ENCODE measurements at regions not wholly inside any gene's neighbourhood (a gene's known extent, or its start where the extent isn't known, plus 50 kb on each side); places are given as distances from the start of the nearest gene placed in this dataset.
A peak's percentile ranks its signal among the peaks of the same experiment; 100 is the strongest.
"Not testable (repeated sequence)": the region's sequence is repeated elsewhere in the genome, so short reads cannot be mapped to it uniquely, and the experiment has no call there.

DNA sequence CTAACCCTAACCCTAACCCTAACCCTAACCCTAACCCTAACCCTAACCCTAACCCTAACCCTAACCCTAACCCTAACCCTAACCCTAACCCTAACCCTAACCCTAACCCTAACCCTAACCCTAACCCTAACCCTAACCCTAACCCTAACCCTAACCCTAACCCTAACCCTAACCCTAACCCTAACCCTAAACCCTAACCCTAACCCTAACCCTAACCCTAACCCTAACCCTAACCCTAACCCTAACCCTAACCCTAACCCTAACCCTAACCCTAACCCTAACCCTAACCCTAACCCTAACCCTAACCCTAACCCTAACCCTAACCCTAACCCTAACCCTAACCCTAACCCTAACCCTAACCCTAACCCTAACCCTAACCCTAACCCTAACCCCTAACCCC lies 80.6 kb upstream of the PLEKHG4B start:
- not testable (repeated sequence) for H3K27ac Mint-ChIP-seq (ENCODE audit: unreplicated experiment); H3K9me3 Mint-ChIP-seq (ENCODE audit: unreplicated experiment); DNase-seq (ENCODE audit: extremely low spot score, unreplicated experiment); H3K4me1 Mint-ChIP-seq (ENCODE audit: unreplicated experiment); H3K36me3 Mint-ChIP-seq (ENCODE audit: unreplicated experiment); H3K4me3 Mint-ChIP-seq (ENCODE audit: unreplicated experiment); H3K27me3 Mint-ChIP-seq (ENCODE audit: unreplicated experiment)

DNA sequence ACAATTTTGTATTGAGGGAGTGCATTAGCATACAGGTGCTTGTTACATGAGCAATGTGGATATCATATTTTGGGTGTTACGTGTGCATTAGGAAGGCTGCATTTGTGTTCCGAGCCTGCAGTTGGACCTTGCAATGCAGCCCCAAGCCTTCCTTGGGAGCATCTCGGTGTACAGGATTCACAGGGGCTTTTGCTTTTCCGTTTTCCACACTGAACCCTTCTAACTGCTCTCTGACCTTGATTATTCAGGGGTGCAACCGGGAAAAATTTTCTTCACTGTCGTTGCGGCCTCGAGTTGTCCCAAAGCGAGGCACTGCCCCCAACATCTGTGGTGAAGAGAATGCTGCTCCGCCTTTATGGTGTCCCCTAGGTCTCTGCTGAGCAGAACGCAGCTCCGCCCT lies 80.1 kb upstream of the PLEKHG4B start:
- Mint-ChIP-seq H3K4me3 (ENCODE audit: unreplicated experiment) (no peak overlapping the region), H3K36me3 (ENCODE audit: unreplicated experiment) (no peaks in the 10 kb centered on the region), H3K9me3 (ENCODE audit: unreplicated experiment) (no peaks in the 10 kb centered on the region), H3K27ac (ENCODE audit: unreplicated experiment) (peak overlapping the region; percentile 69), H3K4me1 (ENCODE audit: unreplicated experiment) (peaks cover 7% of the 10 kb centered on the region), H3K27me3 (ENCODE audit: unreplicated experiment) (peaks cover 9% of the 10 kb centered on the region)
- TF ChIP-seq, protein P1, sequence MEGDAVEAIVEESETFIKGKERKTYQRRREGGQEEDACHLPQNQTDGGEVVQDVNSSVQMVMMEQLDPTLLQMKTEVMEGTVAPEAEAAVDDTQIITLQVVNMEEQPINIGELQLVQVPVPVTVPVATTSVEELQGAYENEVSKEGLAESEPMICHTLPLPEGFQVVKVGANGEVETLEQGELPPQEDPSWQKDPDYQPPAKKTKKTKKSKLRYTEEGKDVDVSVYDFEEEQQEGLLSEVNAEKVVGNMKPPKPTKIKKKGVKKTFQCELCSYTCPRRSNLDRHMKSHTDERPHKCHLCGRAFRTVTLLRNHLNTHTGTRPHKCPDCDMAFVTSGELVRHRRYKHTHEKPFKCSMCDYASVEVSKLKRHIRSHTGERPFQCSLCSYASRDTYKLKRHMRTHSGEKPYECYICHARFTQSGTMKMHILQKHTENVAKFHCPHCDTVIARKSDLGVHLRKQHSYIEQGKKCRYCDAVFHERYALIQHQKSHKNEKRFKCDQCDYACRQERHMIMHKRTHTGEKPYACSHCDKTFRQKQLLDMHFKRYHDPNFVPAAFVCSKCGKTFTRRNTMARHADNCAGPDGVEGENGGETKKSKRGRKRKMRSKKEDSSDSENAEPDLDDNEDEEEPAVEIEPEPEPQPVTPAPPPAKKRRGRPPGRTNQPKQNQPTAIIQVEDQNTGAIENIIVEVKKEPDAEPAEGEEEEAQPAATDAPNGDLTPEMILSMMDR (IDR thresholded peaks at IDR 0.05), result no peak
- no peak for DNase-seq (ENCODE audit: extremely low spot score, unreplicated experiment)

DNA sequence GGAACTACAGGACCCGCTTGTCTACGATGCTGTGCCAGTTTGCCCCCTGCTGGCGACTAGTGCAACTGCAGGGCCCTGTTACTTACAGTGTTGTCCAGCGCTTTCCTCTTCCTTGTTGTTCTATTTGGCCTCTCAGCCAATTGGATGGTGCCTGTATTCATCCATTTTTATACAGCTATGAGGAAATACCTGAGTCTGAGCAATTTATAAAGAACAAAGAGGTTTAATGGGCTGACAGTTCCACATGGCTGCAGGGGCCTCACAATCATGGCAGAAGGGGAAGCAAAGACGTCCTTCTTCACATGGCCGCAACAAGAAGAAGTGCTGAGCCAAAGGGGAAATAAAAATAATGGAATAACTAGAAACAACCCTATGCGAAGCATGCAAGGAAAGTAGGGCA lies 78.7 kb upstream of the PLEKHG4B start:
- Mint-ChIP-seq H3K27me3 (ENCODE audit: unreplicated experiment) (peaks cover 15% of the 10 kb centered on the region), H3K4me1 (ENCODE audit: unreplicated experiment) (peaks cover 7% of the 10 kb centered on the region), H3K36me3 (ENCODE audit: unreplicated experiment) (no peaks in the 10 kb centered on the region), H3K27ac (ENCODE audit: unreplicated experiment) (no peak overlapping the region), H3K4me3 (ENCODE audit: unreplicated experiment) (no peak overlapping the region), H3K9me3 (ENCODE audit: unreplicated experiment) (no peaks in the 10 kb centered on the region)
- TF ChIP-seq, protein P1 (IDR thresholded peaks at IDR 0.05), result no peak
- no peak for DNase-seq (ENCODE audit: extremely low spot score, unreplicated experiment)

DNA sequence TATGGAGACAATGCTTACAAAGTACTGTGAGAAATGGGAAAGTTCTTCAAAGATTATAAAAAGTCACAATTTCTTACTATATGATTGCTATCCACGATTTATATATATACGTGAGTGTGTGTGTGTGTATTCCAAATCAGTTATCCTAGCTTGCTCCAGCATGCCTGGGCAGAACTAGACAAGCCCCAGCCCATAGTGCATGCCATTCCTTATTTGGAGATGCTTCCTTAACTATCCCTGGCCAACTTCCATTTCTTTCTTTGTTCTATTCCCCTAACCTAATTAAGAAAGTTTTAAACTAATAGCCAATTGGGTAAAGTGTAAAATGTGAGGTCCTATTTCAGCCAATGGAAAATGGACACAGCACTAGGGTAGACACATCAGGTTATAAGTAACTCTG lies 77.3 kb upstream of the PLEKHG4B start:
- not testable (repeated sequence) for H3K4me1 Mint-ChIP-seq (ENCODE audit: unreplicated experiment); DNase-seq (ENCODE audit: extremely low spot score, unreplicated experiment); H3K4me3 Mint-ChIP-seq (ENCODE audit: unreplicated experiment); H3K36me3 Mint-ChIP-seq (ENCODE audit: unreplicated experiment); H3K27ac Mint-ChIP-seq (ENCODE audit: unreplicated experiment); H3K9me3 Mint-ChIP-seq (ENCODE audit: unreplicated experiment)
- H3K27me3 Mint-ChIP-seq (ENCODE audit: unreplicated experiment), result peaks cover 20% of the 10 kb centered on the region

DNA sequence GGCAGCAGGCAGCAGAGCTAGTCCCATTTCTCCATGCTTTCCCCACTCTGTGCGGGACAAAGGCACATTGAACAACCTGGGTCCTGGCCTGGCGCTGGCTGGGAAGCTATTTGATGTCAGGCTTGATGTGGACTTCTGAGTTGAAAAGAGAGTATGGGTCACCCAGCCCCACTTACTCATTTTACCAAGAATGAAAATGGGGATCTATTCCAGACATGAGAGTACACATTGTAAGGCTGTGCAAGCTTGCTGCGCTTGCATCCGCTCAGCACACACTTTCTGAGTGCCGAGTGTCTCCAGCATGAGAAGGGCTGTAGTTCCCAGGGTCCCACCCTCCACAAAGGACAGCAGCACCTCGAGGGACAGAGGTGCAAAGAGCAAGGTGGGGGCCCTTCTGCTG lies 71.7 kb upstream of the PLEKHG4B start:
- H3K9me3 Mint-ChIP-seq (ENCODE audit: unreplicated experiment); H3K4me1 Mint-ChIP-seq (ENCODE audit: unreplicated experiment); H3K36me3 Mint-ChIP-seq (ENCODE audit: unreplicated experiment); H3K27ac Mint-ChIP-seq (ENCODE audit: unreplicated experiment); H3K4me3 Mint-ChIP-seq (ENCODE audit: unreplicated experiment); DNase-seq (ENCODE audit: extremely low spot score, unreplicated experiment): not testable (repeated sequence)
- peaks cover 50% of the 10 kb centered on the region for H3K27me3 Mint-ChIP-seq (ENCODE audit: unreplicated experiment)

DNA sequence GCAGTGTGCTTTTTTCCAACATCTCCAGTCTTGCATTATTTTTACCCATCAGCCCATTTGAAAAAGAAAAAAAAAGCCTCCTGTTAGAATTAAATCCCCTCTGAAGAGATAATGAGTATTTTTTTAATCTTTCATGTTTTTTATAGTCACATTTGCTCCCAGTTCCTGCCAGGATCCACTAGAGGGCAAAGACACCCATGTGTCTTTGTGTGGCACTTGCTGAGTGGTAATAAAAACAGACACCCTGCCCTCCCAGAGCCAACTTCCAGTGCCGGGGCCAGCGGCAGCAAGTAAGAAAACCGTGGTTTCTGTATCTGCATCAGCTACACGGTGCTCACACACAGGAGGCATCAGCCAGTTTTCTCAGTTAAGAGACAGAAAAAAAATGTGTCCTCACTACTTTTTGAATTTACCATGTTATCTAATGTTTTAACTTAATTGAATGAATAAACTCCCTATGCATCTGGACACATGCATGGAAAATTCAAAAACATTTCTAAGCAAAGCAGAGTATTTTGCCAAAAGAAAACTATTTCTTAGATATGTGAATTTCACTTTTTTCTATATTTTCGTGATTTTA lies 70.2 kb upstream of the PLEKHG4B start:
- H3K27ac Mint-ChIP-seq (ENCODE audit: unreplicated experiment), result no peak overlapping the region
- no peak for DNase-seq (ENCODE audit: extremely low spot score, unreplicated experiment)
- H3K4me1 Mint-ChIP-seq (ENCODE audit: unreplicated experiment), result no peaks in the 10 kb centered on the region
- H3K9me3 Mint-ChIP-seq (ENCODE audit: unreplicated experiment), result no peaks in the 10 kb centered on the region
- no peak overlapping the region for H3K4me3 Mint-ChIP-seq (ENCODE audit: unreplicated experiment)
- no peaks in the 10 kb centered on the region for H3K36me3 Mint-ChIP-seq (ENCODE audit: unreplicated experiment)
- peaks cover 52% of the 10 kb centered on the region for H3K27me3 Mint-ChIP-seq (ENCODE audit: unreplicated experiment)
- TF ChIP-seq, protein P1 (IDR thresholded peaks at IDR 0.05), result peak; percentile 59

DNA sequence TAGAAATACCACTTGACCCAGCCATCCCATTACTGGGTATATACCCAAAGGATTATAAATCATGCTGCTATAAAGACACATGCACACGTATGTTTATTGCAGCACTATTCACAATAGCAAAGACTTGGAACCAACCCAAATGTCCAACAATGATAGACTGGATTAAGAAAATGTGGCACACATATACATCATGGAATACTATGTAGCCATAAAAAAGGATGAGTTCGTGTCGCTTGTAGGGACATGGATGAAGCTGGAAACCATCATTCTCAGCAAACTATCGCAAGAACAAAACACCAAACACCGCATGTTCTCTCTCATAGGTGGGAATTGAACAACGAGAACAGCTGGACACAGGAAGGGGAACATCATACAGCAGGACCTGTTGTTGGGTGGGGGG lies 68.1 kb upstream of the PLEKHG4B start:
- not testable (repeated sequence) for H3K9me3 Mint-ChIP-seq (ENCODE audit: unreplicated experiment); DNase-seq (ENCODE audit: extremely low spot score, unreplicated experiment); H3K27ac Mint-ChIP-seq (ENCODE audit: unreplicated experiment); H3K4me1 Mint-ChIP-seq (ENCODE audit: unreplicated experiment); H3K36me3 Mint-ChIP-seq (ENCODE audit: unreplicated experiment); H3K4me3 Mint-ChIP-seq (ENCODE audit: unreplicated experiment)
- H3K27me3 Mint-ChIP-seq (ENCODE audit: unreplicated experiment), result peaks cover 60% of the 10 kb centered on the region

DNA sequence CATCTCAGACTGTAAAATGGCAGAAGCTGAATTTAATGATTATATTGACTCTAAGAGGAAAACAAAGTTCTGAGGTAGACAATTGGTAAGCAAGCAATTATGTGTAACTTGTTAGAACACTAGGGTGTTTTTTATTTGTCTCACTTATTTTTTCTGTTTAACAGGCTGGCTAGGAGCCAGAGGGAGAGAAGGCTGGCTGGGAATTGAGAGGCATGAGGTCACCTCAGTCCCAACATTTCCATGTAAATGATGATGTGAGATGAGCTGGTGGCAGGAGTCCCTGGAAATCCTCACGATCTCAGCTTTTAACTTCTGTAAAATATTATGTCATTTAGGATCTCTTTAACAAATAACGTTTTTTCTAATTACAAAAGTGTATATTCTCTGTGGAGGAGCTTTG lies 66.9 kb upstream of the PLEKHG4B start:
- peaks cover 63% of the 10 kb centered on the region for H3K27me3 Mint-ChIP-seq (ENCODE audit: unreplicated experiment)
- H3K4me3 Mint-ChIP-seq (ENCODE audit: unreplicated experiment); H3K36me3 Mint-ChIP-seq (ENCODE audit: unreplicated experiment); H3K9me3 Mint-ChIP-seq (ENCODE audit: unreplicated experiment); H3K4me1 Mint-ChIP-seq (ENCODE audit: unreplicated experiment); H3K27ac Mint-ChIP-seq (ENCODE audit: unreplicated experiment); DNase-seq (ENCODE audit: extremely low spot score, unreplicated experiment): not testable (repeated sequence)
